ENCODE measurements at regions not wholly inside any gene's neighbourhood (a gene's known extent, or its start where the extent isn't known, plus 50 kb on each side); places are given as distances from the start of the nearest gene placed in this dataset.

DNA sequence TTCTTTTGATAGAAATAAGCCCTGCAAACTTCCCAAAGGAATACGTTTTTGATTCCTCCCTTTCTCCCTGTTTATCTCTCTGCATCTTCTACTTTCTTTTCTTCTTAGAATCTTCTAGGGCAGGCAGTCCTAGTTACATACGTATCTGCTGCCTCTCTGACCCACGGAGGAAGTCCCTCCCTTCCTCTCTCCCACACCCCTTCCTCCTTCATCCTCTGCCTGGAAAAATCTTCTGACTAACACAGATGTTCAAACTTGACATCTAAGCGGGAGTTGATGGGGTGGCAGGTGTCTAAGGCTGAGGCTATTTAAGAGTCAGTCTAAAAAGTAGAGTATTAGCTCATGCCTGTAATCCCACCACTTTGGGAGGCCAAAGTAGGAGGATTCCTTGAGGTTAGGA lies 88.6 kb downstream of the MAP1LC3B2 start:
- no peak overlapping the region for H3K4me3 ChIP-seq (ENCODE audit: low read depth, low read length)
- no peaks in the 10 kb centered on the region for H3K36me3 ChIP-seq (ENCODE audit: control insufficient read depth in 1 of 2, insufficient read depth in 2 of 2, low read length in 2 of 2)
- no peak overlapping the region for H2BK12ac ChIP-seq (ENCODE audit: low read length)
- no peak overlapping the region for H3K4me2 ChIP-seq (ENCODE audit: low read length)
- WGBS (ENCODE audit: extremely low coverage, insufficient coverage, insufficient read length): no CpG with 5 or more reads among the region's 4 CpGs
- no peak overlapping the region for H4K91ac ChIP-seq (ENCODE audit: low read depth, low read length)
- no peaks in the 10 kb centered on the region for H3K79me2 ChIP-seq (ENCODE audit: control insufficient read depth, insufficient read depth, low read length, poor library complexity)
- no peaks in the 10 kb centered on the region for H3K27me3 ChIP-seq (ENCODE audit: insufficient read depth, low read length)
- no peak overlapping the region for H4K12ac ChIP-seq (ENCODE audit: low read depth, low read length)
- no peak overlapping the region for H3K14ac ChIP-seq (ENCODE audit: low read length)
- H2AFZ ChIP-seq (ENCODE audit: insufficient read depth, low read length, poor library complexity): no peak overlapping the region
- H3K9ac ChIP-seq (ENCODE audit: low read length): no peak overlapping the region
- H3K27ac ChIP-seq (ENCODE audit: low read depth, low read length): no peak overlapping the region
- no peak overlapping the region for H2AK5ac ChIP-seq (ENCODE audit: low read length)
- DNase-seq: no peak
- no peaks in the 10 kb centered on the region for H3K4me1 ChIP-seq (ENCODE audit: control insufficient read depth in 1 of 2, insufficient read depth in 2 of 2, low read length in 2 of 2)
- H2BK5ac ChIP-seq (ENCODE audit: low read depth, low read length, poor library complexity): no peak overlapping the region
- no peaks in the 10 kb centered on the region for H3K79me1 ChIP-seq (ENCODE audit: low read length)
- no peaks in the 10 kb centered on the region for H3K9me3 ChIP-seq (ENCODE audit: insufficient read depth, low read depth, low read length)
- no peak overlapping the region for H4K8ac ChIP-seq (ENCODE audit: low read depth, low read length)
- H3K18ac ChIP-seq (ENCODE audit: low read length): no peak overlapping the region
- no peak overlapping the region for H3K4ac ChIP-seq (ENCODE audit: low read depth, low read length)
- H2BK120ac ChIP-seq (ENCODE audit: insufficient read depth, low read length, poor library complexity): no peak overlapping the region
- H3K23ac ChIP-seq (ENCODE audit: low read length): no peak overlapping the region

DNA sequence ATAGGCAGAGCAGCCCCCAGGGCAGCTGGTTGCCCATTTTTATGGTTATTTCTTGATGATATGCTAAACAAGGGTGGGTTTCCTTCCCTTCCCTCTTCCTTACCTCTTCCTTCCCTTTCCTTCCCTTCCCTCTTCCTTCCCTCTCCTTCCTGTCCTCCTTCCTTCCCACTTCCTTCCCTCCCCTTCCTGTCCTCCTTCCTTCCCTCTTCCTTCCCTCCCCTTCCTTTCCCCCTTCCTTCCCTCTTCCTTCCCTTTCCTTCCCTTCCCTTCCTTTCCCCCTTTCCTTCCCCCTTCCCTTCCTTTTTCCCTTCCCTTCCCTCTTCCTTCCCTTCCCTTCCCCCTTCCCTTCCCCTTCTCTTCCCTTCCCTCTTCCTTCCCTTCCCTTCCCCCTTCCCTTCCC lies 87.7 kb downstream of the MAP1LC3B2 start:
- no peak overlapping the region for H3K4me3 ChIP-seq (ENCODE audit: low read depth, low read length)
- no peak overlapping the region for H4K12ac ChIP-seq (ENCODE audit: low read depth, low read length)
- H3K18ac ChIP-seq (ENCODE audit: low read length): no peak overlapping the region
- no peak overlapping the region for H3K9ac ChIP-seq (ENCODE audit: low read length)
- no peak overlapping the region for H4K91ac ChIP-seq (ENCODE audit: low read depth, low read length)
- no peaks in the 10 kb centered on the region for H3K9me3 ChIP-seq (ENCODE audit: insufficient read depth, low read depth, low read length)
- DNase-seq: no peak
- no peak overlapping the region for H2AK5ac ChIP-seq (ENCODE audit: low read length)
- H3K23ac ChIP-seq (ENCODE audit: low read length): no peak overlapping the region
- H2BK12ac ChIP-seq (ENCODE audit: low read length): no peak overlapping the region
- no peaks in the 10 kb centered on the region for H3K4me1 ChIP-seq (ENCODE audit: control insufficient read depth in 1 of 2, insufficient read depth in 2 of 2, low read length in 2 of 2)
- no peak overlapping the region for H3K4me2 ChIP-seq (ENCODE audit: low read length)
- H4K8ac ChIP-seq (ENCODE audit: low read depth, low read length): no peak overlapping the region
- no peak overlapping the region for H2BK5ac ChIP-seq (ENCODE audit: low read depth, low read length, poor library complexity)
- no peaks in the 10 kb centered on the region for H3K79me1 ChIP-seq (ENCODE audit: low read length)
- H3K36me3 ChIP-seq (ENCODE audit: control insufficient read depth in 1 of 2, insufficient read depth in 2 of 2, low read length in 2 of 2): no peaks in the 10 kb centered on the region
- H2BK120ac ChIP-seq (ENCODE audit: insufficient read depth, low read length, poor library complexity): no peak overlapping the region
- no peak overlapping the region for H3K14ac ChIP-seq (ENCODE audit: low read length)
- no peaks in the 10 kb centered on the region for H3K79me2 ChIP-seq (ENCODE audit: control insufficient read depth, insufficient read depth, low read length, poor library complexity)
- H3K27ac ChIP-seq (ENCODE audit: low read depth, low read length): no peak overlapping the region
- H3K27me3 ChIP-seq (ENCODE audit: insufficient read depth, low read length): no peaks in the 10 kb centered on the region
- no peak overlapping the region for H3K4ac ChIP-seq (ENCODE audit: low read depth, low read length)
- H2AFZ ChIP-seq (ENCODE audit: insufficient read depth, low read length, poor library complexity): no peak overlapping the region

DNA sequence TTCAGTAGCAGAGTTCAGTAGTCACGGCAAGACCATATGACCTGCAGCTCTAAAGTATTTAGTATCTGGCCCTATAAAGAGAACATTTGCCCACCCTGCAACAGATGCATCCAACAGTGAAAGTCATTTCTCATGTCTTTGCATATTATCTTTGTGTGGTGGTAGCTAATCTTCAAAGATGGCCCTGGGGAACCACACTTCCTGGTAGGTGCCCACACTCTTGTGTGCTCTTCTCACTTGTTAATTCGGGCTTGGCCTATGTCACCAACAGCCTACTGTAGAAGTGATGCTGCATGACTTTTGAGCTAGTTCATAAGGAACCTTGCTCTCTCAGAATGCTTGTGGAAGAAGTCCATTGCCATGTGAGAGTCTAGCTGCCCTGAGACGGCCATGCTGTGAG lies 85.6 kb downstream of the MAP1LC3B2 start:
- H2BK12ac ChIP-seq (ENCODE audit: low read length): no peak overlapping the region
- no peak overlapping the region for H3K9ac ChIP-seq (ENCODE audit: low read length)
- H3K9me3 ChIP-seq (ENCODE audit: insufficient read depth, low read depth, low read length): no peaks in the 10 kb centered on the region
- no peaks in the 10 kb centered on the region for H3K79me1 ChIP-seq (ENCODE audit: low read length)
- H2AK5ac ChIP-seq (ENCODE audit: low read length): no peak overlapping the region
- WGBS (ENCODE audit: extremely low coverage, insufficient coverage, insufficient read length): no CpG with 5 or more reads among the region's 3 CpGs
- no peak overlapping the region for H2BK5ac ChIP-seq (ENCODE audit: low read depth, low read length, poor library complexity)
- H4K8ac ChIP-seq (ENCODE audit: low read depth, low read length): no peak overlapping the region
- no peak overlapping the region for H2AFZ ChIP-seq (ENCODE audit: insufficient read depth, low read length, poor library complexity)
- H3K14ac ChIP-seq (ENCODE audit: low read length): no peak overlapping the region
- H3K27me3 ChIP-seq (ENCODE audit: insufficient read depth, low read length): no peaks in the 10 kb centered on the region
- no peaks in the 10 kb centered on the region for H3K4me1 ChIP-seq (ENCODE audit: control insufficient read depth in 1 of 2, insufficient read depth in 2 of 2, low read length in 2 of 2)
- no peak overlapping the region for H3K23ac ChIP-seq (ENCODE audit: low read length)
- no peaks in the 10 kb centered on the region for H3K79me2 ChIP-seq (ENCODE audit: control insufficient read depth, insufficient read depth, low read length, poor library complexity)
- H4K12ac ChIP-seq (ENCODE audit: low read depth, low read length): no peak overlapping the region
- no peak for DNase-seq
- H4K91ac ChIP-seq (ENCODE audit: low read depth, low read length): no peak overlapping the region
- no peak overlapping the region for H3K4me3 ChIP-seq (ENCODE audit: low read depth, low read length)
- H3K4ac ChIP-seq (ENCODE audit: low read depth, low read length): no peak overlapping the region
- H2BK120ac ChIP-seq (ENCODE audit: insufficient read depth, low read length, poor library complexity): no peak overlapping the region
- no peaks in the 10 kb centered on the region for H3K36me3 ChIP-seq (ENCODE audit: control insufficient read depth in 1 of 2, insufficient read depth in 2 of 2, low read length in 2 of 2)
- no peak overlapping the region for H3K18ac ChIP-seq (ENCODE audit: low read length)
- H3K27ac ChIP-seq (ENCODE audit: low read depth, low read length): no peak overlapping the region
- H3K4me2 ChIP-seq (ENCODE audit: low read length): no peak overlapping the region

GRCh38 chr12:116642683-116643082 lies 83.5 kb downstream of the MAP1LC3B2 start:
- H2BK5ac ChIP-seq (ENCODE audit: low read depth, low read length, poor library complexity): no peak overlapping the region
- no peaks in the 10 kb centered on the region for H3K79me2 ChIP-seq (ENCODE audit: control insufficient read depth, insufficient read depth, low read length, poor library complexity)
- no peaks in the 10 kb centered on the region for H3K4me1 ChIP-seq (ENCODE audit: control insufficient read depth in 1 of 2, insufficient read depth in 2 of 2, low read length in 2 of 2)
- H3K9me3 ChIP-seq (ENCODE audit: insufficient read depth, low read depth, low read length): no peaks in the 10 kb centered on the region
- H3K4me3 ChIP-seq (ENCODE audit: low read depth, low read length): no peak overlapping the region
- no peak overlapping the region for H2AFZ ChIP-seq (ENCODE audit: insufficient read depth, low read length, poor library complexity)
- H3K9ac ChIP-seq (ENCODE audit: low read length): no peak overlapping the region
- H3K23ac ChIP-seq (ENCODE audit: low read length): no peak overlapping the region
- no peak overlapping the region for H4K12ac ChIP-seq (ENCODE audit: low read depth, low read length)
- DNase-seq: no peak
- no peak overlapping the region for H3K27ac ChIP-seq (ENCODE audit: low read depth, low read length)
- H2AK5ac ChIP-seq (ENCODE audit: low read length): no peak overlapping the region
- H3K4ac ChIP-seq (ENCODE audit: low read depth, low read length): no peak overlapping the region
- no peak overlapping the region for H3K18ac ChIP-seq (ENCODE audit: low read length)
- H2BK120ac ChIP-seq (ENCODE audit: insufficient read depth, low read length, poor library complexity): no peak overlapping the region
- no peaks in the 10 kb centered on the region for H3K27me3 ChIP-seq (ENCODE audit: insufficient read depth, low read length)
- no peak overlapping the region for H4K91ac ChIP-seq (ENCODE audit: low read depth, low read length)
- no peak overlapping the region for H3K4me2 ChIP-seq (ENCODE audit: low read length)
- WGBS (ENCODE audit: extremely low coverage, insufficient coverage, insufficient read length): no CpG with 5 or more reads among the region's 2 CpGs
- no peak overlapping the region for H4K8ac ChIP-seq (ENCODE audit: low read depth, low read length)
- no peaks in the 10 kb centered on the region for H3K79me1 ChIP-seq (ENCODE audit: low read length)
- no peaks in the 10 kb centered on the region for H3K36me3 ChIP-seq (ENCODE audit: control insufficient read depth in 1 of 2, insufficient read depth in 2 of 2, low read length in 2 of 2)
- no peak overlapping the region for H3K14ac ChIP-seq (ENCODE audit: low read length)
- H2BK12ac ChIP-seq (ENCODE audit: low read length): no peak overlapping the region

DNA sequence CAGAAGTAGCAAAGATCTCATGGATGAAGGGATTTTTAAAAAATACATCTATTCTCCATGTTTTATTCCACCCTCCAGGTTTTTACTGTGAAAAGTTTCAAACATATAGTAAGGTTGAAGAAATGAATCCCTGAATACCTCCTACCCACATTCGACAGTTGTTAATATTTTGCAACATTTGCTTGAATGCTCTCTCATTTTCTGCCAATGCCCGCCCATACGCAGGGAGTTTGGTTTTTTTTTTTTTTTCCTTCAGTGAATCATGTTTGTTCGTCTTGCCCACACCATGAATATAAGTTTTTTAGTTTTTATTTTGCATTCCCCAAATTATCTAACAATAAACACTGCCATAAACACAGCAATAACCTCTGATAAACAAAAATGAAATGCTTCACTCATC lies 82.9 kb downstream of the MAP1LC3B2 start:
- H2AFZ ChIP-seq (ENCODE audit: insufficient read depth, low read length, poor library complexity): no peak overlapping the region
- H2AK5ac ChIP-seq (ENCODE audit: low read length): no peak overlapping the region
- H4K8ac ChIP-seq (ENCODE audit: low read depth, low read length): no peak overlapping the region
- no peaks in the 10 kb centered on the region for H3K79me2 ChIP-seq (ENCODE audit: control insufficient read depth, insufficient read depth, low read length, poor library complexity)
- H3K18ac ChIP-seq (ENCODE audit: low read length): no peak overlapping the region
- H2BK12ac ChIP-seq (ENCODE audit: low read length): no peak overlapping the region
- H3K9ac ChIP-seq (ENCODE audit: low read length): no peak overlapping the region
- no peak overlapping the region for H3K14ac ChIP-seq (ENCODE audit: low read length)
- DNase-seq: peak in 1 of 2 donors; percentile 14
- H3K27ac ChIP-seq (ENCODE audit: low read depth, low read length): no peak overlapping the region
- H2BK120ac ChIP-seq (ENCODE audit: insufficient read depth, low read length, poor library complexity): no peak overlapping the region
- H3K79me1 ChIP-seq (ENCODE audit: low read length): no peaks in the 10 kb centered on the region
- no peak overlapping the region for H3K4ac ChIP-seq (ENCODE audit: low read depth, low read length)
- no peak overlapping the region for H3K23ac ChIP-seq (ENCODE audit: low read length)
- H4K91ac ChIP-seq (ENCODE audit: low read depth, low read length): no peak overlapping the region
- no peaks in the 10 kb centered on the region for H3K4me1 ChIP-seq (ENCODE audit: control insufficient read depth in 1 of 2, insufficient read depth in 2 of 2, low read length in 2 of 2)
- no peak overlapping the region for H4K12ac ChIP-seq (ENCODE audit: low read depth, low read length)
- no peak overlapping the region for H2BK5ac ChIP-seq (ENCODE audit: low read depth, low read length, poor library complexity)
- no peak overlapping the region for H3K4me3 ChIP-seq (ENCODE audit: low read depth, low read length)
- H3K36me3 ChIP-seq (ENCODE audit: control insufficient read depth in 1 of 2, insufficient read depth in 2 of 2, low read length in 2 of 2): no peaks in the 10 kb centered on the region
- no peaks in the 10 kb centered on the region for H3K9me3 ChIP-seq (ENCODE audit: insufficient read depth, low read depth, low read length)
- H3K27me3 ChIP-seq (ENCODE audit: insufficient read depth, low read length): no peaks in the 10 kb centered on the region
- H3K4me2 ChIP-seq (ENCODE audit: low read length): no peak overlapping the region
- no CpG with 5 or more reads among the region's 4 CpGs for WGBS (ENCODE audit: extremely low coverage, insufficient coverage, insufficient read length)
